Erythroblast (primary cell): ENCODE measurements at regions not wholly inside any gene's neighbourhood (a gene's known extent, or its start where the extent isn't known, plus 50 kb on each side); places are given as distances from the start of the nearest gene placed in this dataset.

Source experiments
- GATA1 ChIP-seq: IDR thresholded peaks from 2 replicates; pipeline ENCODE4 v1.6.1; 2011; ENCODE audit warnings: low read depth, mild to moderate bottlenecking, control low read depth, low read length, moderate library complexity
- POLR2A ChIP-seq: IDR thresholded peaks from 2 replicates; pipeline ENCODE4 v1.6.1; 2011; ENCODE audit warnings: mild to moderate bottlenecking, low read length

DNA sequence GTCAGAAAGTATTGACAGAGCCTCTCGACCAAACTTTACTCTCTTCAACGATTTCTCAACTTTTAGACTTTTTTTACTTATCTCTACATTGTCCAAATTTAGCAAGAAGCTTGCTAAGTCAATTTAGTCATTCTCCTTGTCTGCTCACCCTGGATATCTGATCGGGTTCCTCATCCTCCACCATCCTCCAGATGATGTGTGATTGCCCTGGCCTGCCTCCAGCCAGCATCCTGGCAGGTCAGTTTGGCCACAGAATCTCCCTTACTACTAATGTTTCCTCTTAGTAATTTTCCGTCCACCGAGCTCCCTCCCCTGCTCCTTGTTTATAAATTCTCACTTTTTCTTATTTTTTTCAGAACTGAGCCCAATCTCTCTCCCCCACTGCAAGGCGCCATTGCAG, 167.9 kb upstream of the ZFP42 start:
- TF ChIP-seq POLR2A (no peak), GATA1 (no peak)
